ENCODE measurements at regions not wholly inside any gene's neighbourhood (a gene's known extent, or its start where the extent isn't known, plus 50 kb on each side); places are given as distances from the start of the nearest gene placed in this dataset.

GRCh38 chr10:62585211-62585775 is 211.1 kb downstream of the ZNF365 start:
- no peak overlapping the region for H3K4me3 ChIP-seq (ENCODE audit: control extremely low read depth in 1 of 5, extremely low read depth in 1 of 5, insufficient read depth in 1 of 5, low read depth in 2 of 5, low read length in 4 of 5)
- 90% methylated on average over 3 of the region's 6 CpGs for WGBS (ENCODE audit: insufficient coverage)
- CTCF ChIA-PET: interaction anchor here (0.7 to 1.7 kb wide), 4 partner anchors 9 to 233 kb away, joined by 3 to 10 read pairs (median 4); no protein-coding TSS in a partner anchor

GRCh38 chr10:62587011-62587410 is 212.8 kb downstream of the ZNF365 start:
- H3K27ac Mint-ChIP-seq: no peak overlapping the region
- Histone ChIP-seq H3K4me3 (ENCODE audit: control extremely low read depth in 1 of 5, extremely low read depth in 1 of 5, insufficient read depth in 1 of 5, low read depth in 2 of 5, low read length in 4 of 5) (no peak overlapping the region), H3K27ac (ENCODE audit: low read length in 2 of 2) (no peak overlapping the region), H3K9ac (ENCODE audit: low read length) (no peak overlapping the region), H2AFZ (ENCODE audit: insufficient read depth, low read depth, low read length, poor library complexity, severe bottlenecking) (no peak overlapping the region), H3K9me3 (ENCODE audit: control extremely low read depth in 1 of 3, control insufficient read depth in 2 of 3, insufficient read depth in 1 of 3, low read length in 2 of 3) (peaks cover 0 to 4% (median 3%) of the 10 kb centered on the region in 3 donors), H3K27me3 (replicated peaks in 1 of 4; ENCODE audit: control extremely low read depth in 1 of 4, control insufficient read depth in 3 of 4, insufficient read depth in 4 of 4, low read length in 3 of 4) (no peaks in the 10 kb centered on the region), H3K79me2 (ENCODE audit: control insufficient read depth, insufficient read depth, low read length) (no peaks in the 10 kb centered on the region), H3K36me3 (replicated peaks in 1 of 2; ENCODE audit: control extremely low read depth in 1 of 2, control insufficient read depth in 1 of 2, extremely low read depth in 1 of 2, insufficient read depth in 2 of 2, low read length in 1 of 2) (no peaks in the 10 kb centered on the region), H4K20me1 (ENCODE audit: control insufficient read depth, insufficient read depth, low read length, poor library complexity, severe bottlenecking) (no peaks in the 10 kb centered on the region), H3K4me2 (replicated peaks; ENCODE audit: low read depth, low read length, poor library complexity, severe bottlenecking) (no peak overlapping the region), H3K4me1 (ENCODE audit: control insufficient read depth in 2 of 2, insufficient read depth in 2 of 2, low read length in 2 of 2) (no peaks in the 10 kb centered on the region)
- H3K4me1 Mint-ChIP-seq: peaks cover 7% of the 10 kb centered on the region
- no peaks in the 10 kb centered on the region for H3K27me3 Mint-ChIP-seq
- no peak overlapping the region for H3K4me3 Mint-ChIP-seq
- no peak for DNase-seq
- no peak for ATAC-seq (ENCODE audit: low read depth)
- H3K9me3 Mint-ChIP-seq (ENCODE audit: insufficient read depth): no peaks in the 10 kb centered on the region
- CTCF ChIA-PET: interaction anchor here (1.2 to 1.5 kb wide), 3 partner anchors 24 to 150 kb away, joined by 3 to 5 read pairs (median 3); no protein-coding TSS in a partner anchor
- intact Hi-C loops (cut with micrococcal nuclease): no loop called here
- TF ChIP-seq CTCF (IDR thresholded peaks at IDR 0.05): no peak
- TF ChIP-seq EZH2 (IDR thresholded peaks at IDR 0.05; ENCODE audit: borderline replicate concordance, insufficient read depth, low read depth, low read length, poor library complexity, severe bottlenecking): no peak
- POLR2A ChIA-PET: no interaction called here

More at GRCh38 chr10:62585211-62585775, 211.1 kb downstream of the ZNF365 start:
- no peaks in the 10 kb centered on the region for H3K9me3 Mint-ChIP-seq (ENCODE audit: insufficient read depth)
- no peak for TF ChIP-seq EZH2 (IDR thresholded peaks at IDR 0.05; ENCODE audit: borderline replicate concordance, insufficient read depth, low read depth, low read length, poor library complexity, severe bottlenecking)
- no peak for TF ChIP-seq CTCF (IDR thresholded peaks at IDR 0.05)
- no peaks in the 10 kb centered on the region for H4K20me1 ChIP-seq (ENCODE audit: control insufficient read depth, insufficient read depth, low read length, poor library complexity, severe bottlenecking)
- H3K4me3 Mint-ChIP-seq: no peak overlapping the region
- no peaks in the 10 kb centered on the region for H3K36me3 ChIP-seq (replicated peaks in 1 of 2; ENCODE audit: control extremely low read depth in 1 of 2, control insufficient read depth in 1 of 2, extremely low read depth in 1 of 2, insufficient read depth in 2 of 2, low read length in 1 of 2)
- intact Hi-C loops (cut with micrococcal nuclease): no loop called here
- POLR2A ChIA-PET: no interaction called here
- no peak overlapping the region for H2AFZ ChIP-seq (ENCODE audit: insufficient read depth, low read depth, low read length, poor library complexity, severe bottlenecking)
- no peak overlapping the region for H3K27ac ChIP-seq (ENCODE audit: low read length in 2 of 2)
- no peak overlapping the region for H3K9ac ChIP-seq (ENCODE audit: low read length)
- H3K9me3 ChIP-seq (ENCODE audit: control extremely low read depth in 1 of 3, control insufficient read depth in 2 of 3, insufficient read depth in 1 of 3, low read length in 2 of 3): peaks cover 0 to 4% (median 3%) of the 10 kb centered on the region in 3 donors
- H3K79me2 ChIP-seq (ENCODE audit: control insufficient read depth, insufficient read depth, low read length): no peaks in the 10 kb centered on the region
- DNase-seq (no peak), ATAC-seq (ENCODE audit: low read depth) (no peak)
- H3K27me3 Mint-ChIP-seq: no peaks in the 10 kb centered on the region
- no peaks in the 10 kb centered on the region for H3K4me1 ChIP-seq (ENCODE audit: control insufficient read depth in 2 of 2, insufficient read depth in 2 of 2, low read length in 2 of 2)
- H3K27me3 ChIP-seq (replicated peaks in 1 of 4; ENCODE audit: control extremely low read depth in 1 of 4, control insufficient read depth in 3 of 4, insufficient read depth in 4 of 4, low read length in 3 of 4): no peaks in the 10 kb centered on the region
- H3K4me2 ChIP-seq (replicated peaks; ENCODE audit: low read depth, low read length, poor library complexity, severe bottlenecking): no peak overlapping the region
- H3K4me1 Mint-ChIP-seq: peaks cover 9% of the 10 kb centered on the region
- H3K27ac Mint-ChIP-seq: no peak overlapping the region
